Hippocampal formation (tissue), 2 donors: ENCODE measurements at regions not wholly inside any gene's neighbourhood (a gene's known extent, or its start where the extent isn't known, plus 50 kb on each side); places are given as distances from the start of the nearest gene placed in this dataset.

Source experiments
- DNase-seq, 2 donors: peaks; one replicate each; lab custom pipeline; 2025; lab: John Stamatoyannopoulos, UW

GRCh38 chr22:48551061-48551460 is 1276.6 kb downstream of the BRD1 start:
- no peak for DNase-seq

- DNase-seq = no peak
Observed at GRCh38 chr22:48548391-48548790, 1279.3 kb downstream of the BRD1 start.

- no peak for DNase-seq
Observed at GRCh38 chr22:48547971-48548370, 1279.7 kb downstream of the BRD1 start.

GRCh38 chr22:48546653-48547424 is 1280.8 kb downstream of the BRD1 start:
- no peak for DNase-seq

GRCh38 chr22:48545987-48546386 is 1281.7 kb downstream of the BRD1 start:
- no peak for DNase-seq

- DNase-seq = no peak
Observed at GRCh38 chr22:48541401-48542098, 1286.1 kb downstream of the BRD1 start.

GRCh38 chr22:48539261-48539660 is 1288.4 kb downstream of the BRD1 start:
- DNase-seq = no peak

- no peak for DNase-seq
Observed at GRCh38 chr22:48538291-48538820, 1289.3 kb downstream of the BRD1 start.

GRCh38 chr22:48537343-48537680 is 1290.4 kb downstream of the BRD1 start:
- DNase-seq = peak in 1 of 2 donors; percentile 51

GRCh38 chr22:48536541-48537342 is 1290.9 kb downstream of the BRD1 start:
- peak; percentile 57 to 71 for DNase-seq

GRCh38 chr22:48535868-48536540 is 1291.7 kb downstream of the BRD1 start:
- DNase-seq = peak; percentile 26 to 62

GRCh38 chr22:48534395-48534958 is 1293.2 kb downstream of the BRD1 start:
- DNase-seq = no peak

GRCh38 chr22:48532986-48533385 is 1294.7 kb downstream of the BRD1 start:
- DNase-seq = no peak

- DNase-seq = no peak
Observed at GRCh38 chr22:48531761-48532435, 1295.8 kb downstream of the BRD1 start.

- no peak for DNase-seq
Observed at GRCh38 chr22:48531108-48531507, 1296.6 kb downstream of the BRD1 start.

- DNase-seq = no peak
Observed at GRCh38 chr22:48530666-48531065, 1297.0 kb downstream of the BRD1 start.

GRCh38 chr22:48528221-48528915 is 1299.3 kb downstream of the BRD1 start:
- DNase-seq = no peak

GRCh38 chr22:48523761-48524160 is 1303.9 kb downstream of the BRD1 start:
- no peak for DNase-seq

GRCh38 chr22:48523091-48523490 is 1304.6 kb downstream of the BRD1 start:
- DNase-seq = no peak

- no peak for DNase-seq
Observed at GRCh38 chr22:48522271-48522670, 1305.4 kb downstream of the BRD1 start.
